ENCODE measurements at regions not wholly inside any gene's neighbourhood (a gene's known extent, or its start where the extent isn't known, plus 50 kb on each side); places are given as distances from the start of the nearest gene placed in this dataset.

GRCh38 chr20:41902346-41902745, 284.2 kb upstream of the CHD6 start:
- no peak for TF ChIP-seq CTCF (conservative IDR thresholded peaks at IDR 0.05; ENCODE audit: low read depth, low read length)
- no peak for DNase-seq (ENCODE audit: low read depth)
- H3K4me3 ChIP-seq (ENCODE audit: low read depth, low read length) = no peak overlapping the region

GRCh38 chr20:41900201-41900691, 282.1 kb upstream of the CHD6 start:
- no peak for TF ChIP-seq CTCF (conservative IDR thresholded peaks at IDR 0.05; ENCODE audit: low read depth, low read length)
- no peak for DNase-seq (ENCODE audit: low read depth)

GRCh38 chr20:41897708-41898107, 279.5 kb upstream of the CHD6 start:
- DNase-seq (ENCODE audit: low read depth) = no peak
- TF ChIP-seq CTCF (conservative IDR thresholded peaks at IDR 0.05; ENCODE audit: low read depth, low read length) = no peak
- no peak overlapping the region for H3K4me3 ChIP-seq (ENCODE audit: low read depth, low read length)

More at GRCh38 chr20:41900201-41900691, 282.1 kb upstream of the CHD6 start:
- no peak overlapping the region for H3K4me3 ChIP-seq (ENCODE audit: low read depth, low read length)

- TF ChIP-seq CTCF (conservative IDR thresholded peaks at IDR 0.05; ENCODE audit: low read depth, low read length) = no peak
- no peak overlapping the region for H3K4me3 ChIP-seq (ENCODE audit: low read depth, low read length)
- no peak for DNase-seq (ENCODE audit: low read depth)
Observed at GRCh38 chr20:41895241-41896032, 277.3 kb upstream of the CHD6 start.

- no peak for TF ChIP-seq CTCF (conservative IDR thresholded peaks at IDR 0.05; ENCODE audit: low read depth, low read length)
- no peak overlapping the region for H3K4me3 ChIP-seq (ENCODE audit: low read depth, low read length)
- DNase-seq (ENCODE audit: low read depth) = no peak
Observed at GRCh38 chr20:41894255-41894963, 276.2 kb upstream of the CHD6 start.

GRCh38 chr20:41892031-41892430, 273.9 kb upstream of the CHD6 start:
- TF ChIP-seq CTCF (conservative IDR thresholded peaks at IDR 0.05; ENCODE audit: low read depth, low read length) = no peak
- no peak for DNase-seq (ENCODE audit: low read depth)
- H3K4me3 ChIP-seq (ENCODE audit: low read depth, low read length) = no peak overlapping the region

Measured in choroid plexus epithelial cell (primary cell).